Adrenal gland (tissue), 5 donors: ENCODE measurements at regions not wholly inside any gene's neighbourhood (a gene's known extent, or its start where the extent isn't known, plus 50 kb on each side); places are given as distances from the start of the nearest gene placed in this dataset.

Experiments used
- POLR2A ChIP-seq, 2 donors: fragments of 450-650 bp; IDR thresholded peaks; one replicate each; pipeline ENCODE4 v1.6.1; 2017; ENCODE audit warnings: antibody characterized with exemption in 2 of 2, mild to moderate bottlenecking in 2 of 2, moderate library complexity in 1 of 2
- TF ChIP-seq, protein P1 (sequence below), 6 experiments: fragments of 450-650 bp in 4 of 6; fragments of 200-600 bp in 2 of 6; sonication (generic) in 1 of 6; IDR thresholded peaks; 1 replicate in 5 of 6; 2 replicates in 1 of 6; pipeline versions ENCODE4 v1.5.1 to v1.8.0; 2016 to 2021; ENCODE audit warnings: antibody characterized with exemption in 6 of 6, mild to moderate bottlenecking in 2 of 6, moderate library complexity in 1 of 6
- donor health status: DM: no; HTN: no; CAD: no.

DNA sequence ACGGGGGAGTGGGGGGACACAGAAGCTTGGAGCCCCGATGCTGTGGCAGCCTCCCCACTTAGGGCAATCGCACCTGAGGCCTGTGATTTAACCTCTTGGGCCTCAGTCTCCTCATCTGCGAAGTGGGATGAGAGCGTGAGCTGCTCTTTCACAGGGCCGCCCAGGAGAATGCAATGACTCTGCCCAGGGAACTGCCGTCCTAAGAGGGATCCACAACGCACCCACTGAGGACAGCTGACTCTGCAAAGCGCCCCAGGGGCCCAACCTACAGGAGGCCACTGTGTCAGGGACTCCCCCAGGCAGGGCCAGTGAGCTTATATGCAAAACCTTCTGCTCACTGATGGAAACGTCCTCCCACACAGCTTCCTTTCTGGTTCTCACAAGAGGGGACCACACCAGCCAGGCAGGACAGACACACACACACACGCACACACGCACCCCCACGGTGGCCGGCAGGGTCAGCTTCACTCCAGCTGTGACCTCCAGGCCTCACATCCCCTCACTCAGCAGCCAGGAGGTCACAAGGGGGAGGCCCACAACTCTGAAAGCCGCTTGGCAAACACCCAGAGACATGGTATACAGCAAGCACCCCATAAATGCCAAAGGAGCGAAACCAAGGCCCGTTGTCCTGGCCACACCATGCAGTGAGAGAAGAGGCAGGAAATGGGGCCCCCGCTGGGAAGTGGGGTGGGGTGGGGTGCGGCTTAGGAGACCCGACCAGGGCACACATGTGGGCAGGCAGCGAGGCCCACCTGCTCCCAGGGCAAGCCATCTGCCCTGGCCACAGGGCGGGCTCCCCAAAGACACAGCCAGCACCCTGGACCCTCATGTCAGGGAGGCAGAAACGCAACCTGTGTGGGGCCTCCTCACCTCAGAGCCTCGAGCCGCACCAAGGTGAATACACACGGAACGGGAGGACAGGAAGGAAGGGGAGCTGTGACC, 73.3 kb downstream of the NCOR2 start:
- TF ChIP-seq POLR2A (IDR thresholded peaks at IDR 0.05), result no peak
- TF ChIP-seq, protein P1, sequence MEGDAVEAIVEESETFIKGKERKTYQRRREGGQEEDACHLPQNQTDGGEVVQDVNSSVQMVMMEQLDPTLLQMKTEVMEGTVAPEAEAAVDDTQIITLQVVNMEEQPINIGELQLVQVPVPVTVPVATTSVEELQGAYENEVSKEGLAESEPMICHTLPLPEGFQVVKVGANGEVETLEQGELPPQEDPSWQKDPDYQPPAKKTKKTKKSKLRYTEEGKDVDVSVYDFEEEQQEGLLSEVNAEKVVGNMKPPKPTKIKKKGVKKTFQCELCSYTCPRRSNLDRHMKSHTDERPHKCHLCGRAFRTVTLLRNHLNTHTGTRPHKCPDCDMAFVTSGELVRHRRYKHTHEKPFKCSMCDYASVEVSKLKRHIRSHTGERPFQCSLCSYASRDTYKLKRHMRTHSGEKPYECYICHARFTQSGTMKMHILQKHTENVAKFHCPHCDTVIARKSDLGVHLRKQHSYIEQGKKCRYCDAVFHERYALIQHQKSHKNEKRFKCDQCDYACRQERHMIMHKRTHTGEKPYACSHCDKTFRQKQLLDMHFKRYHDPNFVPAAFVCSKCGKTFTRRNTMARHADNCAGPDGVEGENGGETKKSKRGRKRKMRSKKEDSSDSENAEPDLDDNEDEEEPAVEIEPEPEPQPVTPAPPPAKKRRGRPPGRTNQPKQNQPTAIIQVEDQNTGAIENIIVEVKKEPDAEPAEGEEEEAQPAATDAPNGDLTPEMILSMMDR (IDR thresholded peaks at IDR 0.05), result no peak
